GM23248 (cell line): ENCODE measurements at regions not wholly inside any gene's neighbourhood (a gene's known extent, or its start where the extent isn't known, plus 50 kb on each side); places are given as distances from the start of the nearest gene placed in this dataset.

Experiments
- DNase-seq: peaks from one replicate; pipeline ENCODE4 v3.0.0-alpha.2; 2015
- H2AFZ ChIP-seq: fragments of 200-600 bp; sonication (generic); 2 replicates; pipeline ENCODE4 v1.6.1; 2016; ENCODE audit warnings: antibody characterized with exemption
- H3F3A ChIP-seq: fragments of 200-600 bp; sonication (generic); 2 replicates; pipeline ENCODE4 v1.6.1; 2016; ENCODE audit warnings: mild to moderate bottlenecking, antibody characterized with exemption, mixed run types; ENCODE audit not compliant: insufficient read depth
- H3K27ac ChIP-seq: fragments of 200-600 bp; sonication (generic); 2 replicates; pipeline ENCODE4 v1.5.1; 2016; ENCODE audit warnings: mild to moderate bottlenecking
- H3K27me3 ChIP-seq: fragments of 200-600 bp; sonication (generic); replicated peaks from 2 replicates; pipeline ENCODE4 v1.6.1; 2016; ENCODE audit warnings: mild to moderate bottlenecking; ENCODE audit not compliant: insufficient read depth
- H3K36me3 ChIP-seq: fragments of 200-600 bp; sonication (generic); 2 replicates; pipeline ENCODE4 v1.6.1; 2016; ENCODE audit warnings: low read depth, mild to moderate bottlenecking
- H3K4me1 ChIP-seq: fragments of 200-600 bp; sonication (generic); 2 replicates; pipeline ENCODE4 v1.6.1; 2016; ENCODE audit warnings: mild to moderate bottlenecking; ENCODE audit not compliant: insufficient read depth
- H3K4me2 ChIP-seq: fragments of 200-600 bp; sonication (generic); one replicate; pipeline ENCODE4 v1.6.1; 2016; ENCODE audit warnings: mild to moderate bottlenecking; ENCODE audit not compliant: unreplicated experiment
- H3K4me3 ChIP-seq: fragments of 200-600 bp; sonication (generic); 2 replicates; pipeline ENCODE4 v1.5.1; 2016; ENCODE audit warnings: mild to moderate bottlenecking
- H3K79me2 ChIP-seq: fragments of 200-600 bp; sonication (generic); 2 replicates; pipeline ENCODE4 v1.6.1; 2016; ENCODE audit warnings: mild to moderate bottlenecking; ENCODE audit not compliant: insufficient read depth
- H3K9ac ChIP-seq: fragments of 200-600 bp; sonication (generic); 2 replicates; pipeline ENCODE4 v1.6.1; 2016; ENCODE audit warnings: mild to moderate bottlenecking
- H3K9me2 ChIP-seq: fragments of 200-600 bp; sonication (generic); 2 replicates; pipeline ENCODE4 v1.6.1; 2016; ENCODE audit warnings: mixed run types, mild to moderate bottlenecking, moderate library complexity; ENCODE audit not compliant: insufficient read depth
- H3K9me3 ChIP-seq: fragments of 200-600 bp; sonication (generic); one replicate; pipeline ENCODE4 v1.6.1; 2017; ENCODE audit warnings: low read depth
- H4K20me1 ChIP-seq: fragments of 200-600 bp; sonication (generic); 2 replicates; pipeline ENCODE4 v1.6.0; 2016; ENCODE audit not compliant: insufficient read depth
- EZH2 ChIP-seq: fragments of 200-600 bp; sonication (generic); IDR thresholded peaks from 2 replicates; pipeline ENCODE4 v1.6.1; 2018; ENCODE audit warnings: antibody characterized with exemption, mild to moderate bottlenecking; ENCODE audit not compliant: insufficient read depth, poor library complexity, severe bottlenecking
- EZH2phosphoT487 ChIP-seq: fragments of 200-600 bp; sonication (generic); IDR thresholded peaks from 2 replicates; pipeline ENCODE4 v1.6.1; 2018; ENCODE audit warnings: antibody characterized with exemption, moderate library complexity, mild to moderate bottlenecking, low read depth; ENCODE audit not compliant: insufficient read depth
- WGBS, 2 experiments: methylation state at CpG; one replicate each; pipeline ENCODE4 v1.1.6; 2015 to 2017; ENCODE audit warnings: low lambda C conversion rate in 2 of 2, low coverage in 1 of 2; ENCODE audit errors: missing lambda C conversion rate in 2 of 2; 5-methylcytosine and 5-hydroxymethylcytosine counted together
- in situ Hi-C: fragments of 300-500 bp; cut with MboI; formaldehyde crosslinking; loops from 2 replicates; pipeline ENCODE4 v1.15.0; 2020

DNA sequence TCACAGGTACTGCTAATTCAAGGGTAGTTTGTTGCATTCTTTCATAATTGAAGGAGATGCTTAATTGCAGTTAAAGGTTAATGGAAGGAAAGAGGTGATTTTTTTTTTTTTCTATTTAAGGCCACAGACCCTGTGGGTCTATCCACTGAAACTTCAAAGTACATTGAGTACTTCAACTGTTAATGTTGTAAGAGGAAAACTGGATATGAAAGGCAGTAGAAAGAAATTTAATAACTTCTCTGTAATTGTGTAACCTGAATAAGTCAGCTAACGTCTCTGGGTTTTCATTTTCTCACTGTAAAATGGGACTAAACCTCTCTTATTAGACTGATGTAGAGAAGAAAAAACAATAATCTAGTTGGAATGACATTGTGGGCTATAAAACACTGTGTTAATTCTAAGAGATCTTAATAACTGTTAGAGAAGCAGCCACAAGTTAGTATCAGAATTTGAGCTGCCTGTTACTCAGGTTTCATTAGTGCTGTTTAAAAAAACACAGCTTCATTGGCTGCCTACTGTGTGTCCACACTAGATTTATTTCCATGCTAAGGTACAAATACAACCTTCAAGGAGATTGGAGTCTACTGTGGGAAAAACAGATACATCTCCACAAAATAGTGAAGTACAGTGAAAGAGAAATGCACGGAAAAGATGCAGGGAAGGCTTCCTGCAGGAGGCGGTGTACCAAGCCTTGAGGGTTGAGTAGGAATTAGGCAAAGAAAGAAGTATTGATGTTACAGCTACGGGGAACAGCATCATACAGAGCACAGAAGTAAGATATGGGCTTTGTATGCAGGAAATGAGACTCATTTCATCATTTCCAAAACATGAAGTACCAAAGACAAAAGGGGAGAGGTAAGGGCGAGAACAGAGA is 483.6 kb downstream of the TAFA4 start:
- H3K36me3 ChIP-seq, result no peaks in the 10 kb centered on the region
- H3K9me3 ChIP-seq, result no peaks in the 10 kb centered on the region
- DNase-seq, result no peak
- H3K27me3 ChIP-seq, result no peaks in the 10 kb centered on the region
- no peaks in the 10 kb centered on the region for H3K4me1 ChIP-seq
- H3F3A ChIP-seq, result no peaks in the 10 kb centered on the region
- no peak overlapping the region for H3K4me2 ChIP-seq
- no peak overlapping the region for H3K4me3 ChIP-seq
- H3K9ac ChIP-seq, result no peak overlapping the region
- no peaks in the 10 kb centered on the region for H3K79me2 ChIP-seq
- H4K20me1 ChIP-seq, result no peaks in the 10 kb centered on the region
- H3K9me2 ChIP-seq, result no peaks in the 10 kb centered on the region
- 14 to 20% methylated on average over 5 of the region's 5 CpGs for WGBS, 2 experiments
- no peak overlapping the region for H2AFZ ChIP-seq
- in situ Hi-C loops, result no loop called here
- TF ChIP-seq EZH2phosphoT487, result no peak
- no peak for TF ChIP-seq EZH2
- H3K27ac ChIP-seq, result no peak overlapping the region

DNA sequence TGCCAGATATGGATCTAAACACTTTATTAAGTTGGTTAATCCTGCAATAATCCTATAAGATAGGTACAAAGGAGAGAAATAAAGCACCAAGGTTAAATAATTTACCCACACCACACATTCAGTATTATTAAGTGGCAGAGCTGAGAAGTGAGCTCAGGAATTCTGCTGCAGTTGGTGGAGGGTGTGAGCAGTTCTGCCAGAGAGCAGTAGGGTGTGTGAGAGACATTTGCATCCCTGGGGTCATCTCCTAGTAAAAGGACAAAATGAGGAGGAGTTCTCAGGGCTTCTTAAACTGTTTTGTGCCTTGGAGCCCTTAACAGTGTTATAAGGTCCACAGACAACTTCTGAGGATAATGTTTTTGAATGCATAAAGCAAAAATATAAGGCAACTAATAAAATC is 484.5 kb downstream of the TAFA4 start:
- in situ Hi-C loops, result no loop called here
- no peak for DNase-seq
- H3K9ac ChIP-seq, result no peak overlapping the region
- H3K4me1 ChIP-seq, result no peaks in the 10 kb centered on the region
- no peak overlapping the region for H2AFZ ChIP-seq
- H3K9me3 ChIP-seq, result no peaks in the 10 kb centered on the region
- no peak overlapping the region for H3K4me2 ChIP-seq
- H3F3A ChIP-seq, result no peaks in the 10 kb centered on the region
- no peaks in the 10 kb centered on the region for H3K27me3 ChIP-seq
- H3K79me2 ChIP-seq, result no peaks in the 10 kb centered on the region
- no peak overlapping the region for H3K27ac ChIP-seq
- no peaks in the 10 kb centered on the region for H3K9me2 ChIP-seq
- TF ChIP-seq EZH2phosphoT487 (no peak), EZH2 (no peak)
- H3K4me3 ChIP-seq, result no peak overlapping the region
- H4K20me1 ChIP-seq, result no peaks in the 10 kb centered on the region
- no peaks in the 10 kb centered on the region for H3K36me3 ChIP-seq

DNA sequence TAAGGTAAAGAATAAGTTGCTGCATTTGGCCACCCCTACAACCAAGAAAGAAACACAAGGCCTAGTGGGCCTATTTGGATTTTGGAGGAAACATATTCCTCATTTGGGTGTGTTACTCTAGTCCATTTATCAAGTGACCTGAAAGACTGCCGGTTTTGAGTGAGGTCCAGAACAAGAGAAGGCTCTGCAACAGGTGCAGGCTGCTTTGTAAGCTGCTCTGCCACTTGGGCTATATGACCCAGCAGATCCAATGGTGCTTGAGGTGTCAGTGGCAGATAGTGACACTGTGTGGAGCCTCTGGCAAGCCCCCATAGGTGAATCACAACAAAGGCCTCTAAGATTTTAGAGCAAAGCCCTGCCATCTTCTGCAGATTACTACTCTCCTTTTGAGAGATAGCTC is 491.3 kb downstream of the TAFA4 start:
- TF ChIP-seq EZH2 (no peak), EZH2phosphoT487 (no peak)
- in situ Hi-C loops, result no loop called here
- WGBS, 2 experiments, result 0 to 10% methylated on average over 1 of the region's 1 CpG

DNA sequence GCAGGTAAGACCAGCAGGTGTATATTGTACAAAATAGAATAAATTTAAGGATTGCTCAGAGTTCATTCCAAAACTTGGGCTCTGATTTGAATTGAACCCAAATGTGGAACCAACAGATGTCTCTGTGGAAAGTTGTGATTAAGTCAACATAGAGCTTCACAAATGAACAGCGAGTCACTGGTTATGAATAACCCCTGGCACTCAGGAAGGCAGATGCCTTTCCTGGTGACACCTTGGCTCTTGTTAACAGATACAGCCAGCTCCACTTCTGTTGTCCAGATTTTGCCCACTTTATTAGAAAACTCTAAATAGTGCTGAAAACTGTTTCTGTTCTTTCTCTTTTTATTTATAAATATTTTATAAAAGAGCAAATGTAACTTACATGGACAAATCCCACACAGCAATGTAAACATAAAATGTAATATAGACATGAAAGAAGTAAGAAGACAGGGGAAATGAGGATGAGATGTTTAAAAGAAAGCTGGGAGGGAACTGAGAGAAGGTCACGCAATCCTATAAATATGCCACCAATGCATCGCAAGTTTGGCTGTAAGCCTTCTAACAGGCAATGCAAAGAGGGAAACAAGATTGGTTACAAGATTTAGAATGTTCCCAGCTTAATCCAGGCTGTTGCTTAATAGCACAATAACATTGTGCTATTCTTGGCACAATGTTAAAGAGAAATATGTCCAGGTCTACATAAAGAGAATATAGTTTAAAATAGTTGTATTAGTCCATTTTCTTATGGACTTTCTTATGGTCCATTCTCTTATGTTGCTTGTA is 495.5 kb downstream of the TAFA4 start:
- Histone ChIP-seq H3K36me3 (no peaks in the 10 kb centered on the region), H3K27me3 (no peaks in the 10 kb centered on the region), H3K9ac (no peak overlapping the region), H3K9me3 (no peaks in the 10 kb centered on the region), H3K4me1 (no peaks in the 10 kb centered on the region), H4K20me1 (no peaks in the 10 kb centered on the region), H3K4me3 (no peak overlapping the region), H3K79me2 (no peaks in the 10 kb centered on the region), H3K4me2 (no peak overlapping the region), H2AFZ (no peak overlapping the region), H3F3A (no peaks in the 10 kb centered on the region), H3K27ac (no peak overlapping the region), H3K9me2 (no peaks in the 10 kb centered on the region)
- WGBS, 2 experiments, result 27 to 41% methylated on average over 3 of the region's 3 CpGs
- in situ Hi-C loops, result no loop called here
- DNase-seq, result no peak
- TF ChIP-seq EZH2, result no peak
- no peak for TF ChIP-seq EZH2phosphoT487

More for the DNA sequence above, 491.3 kb downstream of the TAFA4 start:
- Histone ChIP-seq H3K79me2 (no peaks in the 10 kb centered on the region), H3K36me3 (no peaks in the 10 kb centered on the region), H3K4me1 (no peaks in the 10 kb centered on the region), H3K27ac (no peak overlapping the region), H3F3A (no peaks in the 10 kb centered on the region), H3K27me3 (no peaks in the 10 kb centered on the region), H3K4me3 (no peak overlapping the region), H3K9me2 (no peaks in the 10 kb centered on the region), H3K9me3 (no peaks in the 10 kb centered on the region), H2AFZ (no peak overlapping the region), H3K9ac (no peak overlapping the region), H4K20me1 (no peaks in the 10 kb centered on the region), H3K4me2 (no peak overlapping the region)
- no peak for DNase-seq
